Adrenal gland (tissue), 9 donors: ENCODE measurements at regions not wholly inside any gene's neighbourhood (a gene's known extent, or its start where the extent isn't known, plus 50 kb on each side); places are given as distances from the start of the nearest gene placed in this dataset.

Source experiments
- DNase-seq, 7 donors: peaks; one replicate each; pipeline ENCODE4 v3.0.0-alpha.2; 2019 to 2020
- H3K27ac ChIP-seq, 5 donors: fragments of 200-600 bp; sonication (generic) in 4 of 5; 1 replicate in 3 of 5; 2 replicates in 2 of 5; pipeline versions ENCODE4 v1.5.1 to v1.8.0; 2016 to 2020; ENCODE audit warnings: mild to moderate bottlenecking in 1 of 5
- H3K27me3 ChIP-seq: fragments of 200-600 bp; 2 replicates; pipeline ENCODE4 v1.8.0; 2021
- H3K36me3 ChIP-seq, 2 donors: fragments of 200-600 bp; replicated peaks in 1 of 2; 1 replicate in 1 of 2; 2 replicates in 1 of 2; pipeline versions ENCODE4 v1.5.1 to v1.8.0; 2018 to 2022
- H3K4me1 ChIP-seq, 2 donors: fragments of 200-600 bp; replicated peaks in 1 of 2; 1 replicate in 1 of 2; 2 replicates in 1 of 2; pipeline versions ENCODE4 v1.5.1 to v1.8.0; 2018 to 2021
- H3K4me3 ChIP-seq, 4 donors: fragments of 200-600 bp; sonication (generic) in 3 of 4; one replicate each; pipeline ENCODE4 v1.5.1; 2016 to 2018
- H3K9me3 ChIP-seq, 3 donors: fragments of 200-600 bp; sonication (generic) in 1 of 3; replicated peaks in 1 of 3; 1 replicate in 2 of 3; 2 replicates in 1 of 3; pipeline versions ENCODE4 v1.5.1 to v1.8.0; 2016 to 2021
- POLR2A ChIP-seq, 2 donors: fragments of 450-650 bp; IDR thresholded peaks; one replicate each; pipeline ENCODE4 v1.6.1; 2017; ENCODE audit warnings: antibody characterized with exemption in 2 of 2, mild to moderate bottlenecking in 2 of 2, moderate library complexity in 1 of 2
- WGBS, 4 donors: extraction: QIAGEN DNeasy Blood & Tissue Kit in 2 of 4; methylation state at CpG; one replicate each; pipeline versions ENCODE4 v1.1.5 to v1.1.7; 2013 to 2017; 5-methylcytosine and 5-hydroxymethylcytosine counted together
- intact Hi-C, 2 donors: fragments of 100-400 bp; cut with DNase I; formaldehyde crosslinking; loops; one replicate each; pipeline versions ENCODE4 v1.14.1 to v1.15.0; 2022 to 2023
- TF ChIP-seq, protein P1 (sequence below), 6 experiments: fragments of 450-650 bp in 4 of 6; fragments of 200-600 bp in 2 of 6; sonication (generic) in 1 of 6; IDR thresholded peaks; 1 replicate in 5 of 6; 2 replicates in 1 of 6; pipeline versions ENCODE4 v1.5.1 to v1.8.0; 2016 to 2021; ENCODE audit warnings: antibody characterized with exemption in 6 of 6, mild to moderate bottlenecking in 2 of 6, moderate library complexity in 1 of 6
- donor health status: healthy with polysubstance abuse.
- donor health status: Bipolar disorder and iron deficiency.
- donor health status: DM: yes; HTN: yes; CAD: no.
- donor health status: DM: no; HTN: no; CAD: no.
- donor health status: DM: no; HTN: no; CAD: no.

DNA sequence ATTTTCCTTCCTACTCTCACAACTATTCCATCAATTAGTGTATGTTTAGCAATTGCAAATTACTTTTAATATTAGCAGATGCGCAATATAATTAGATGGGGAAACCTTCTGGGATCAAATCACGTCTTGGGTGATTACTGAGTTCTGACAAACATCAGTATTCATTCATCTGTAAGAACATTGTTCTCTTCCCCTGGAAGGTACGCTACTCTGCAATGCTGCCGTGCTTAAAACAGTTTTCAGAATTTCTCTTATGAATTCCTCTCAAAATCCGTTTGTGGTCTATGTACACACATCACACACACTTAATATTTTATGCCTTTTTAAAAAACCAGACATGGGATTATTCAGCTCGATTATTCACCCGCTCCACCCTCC, 237.5 kb upstream of the NEBL start:
- no peak for DNase-seq
- 80 to 85% (median 83%) methylated on average over 7 of the region's 7 CpGs for WGBS, 4 donors
- H3K4me1 ChIP-seq = no peaks in the 10 kb centered on the region
- no peak for TF ChIP-seq POLR2A (IDR thresholded peaks at IDR 0.05)
- TF ChIP-seq, protein P1, sequence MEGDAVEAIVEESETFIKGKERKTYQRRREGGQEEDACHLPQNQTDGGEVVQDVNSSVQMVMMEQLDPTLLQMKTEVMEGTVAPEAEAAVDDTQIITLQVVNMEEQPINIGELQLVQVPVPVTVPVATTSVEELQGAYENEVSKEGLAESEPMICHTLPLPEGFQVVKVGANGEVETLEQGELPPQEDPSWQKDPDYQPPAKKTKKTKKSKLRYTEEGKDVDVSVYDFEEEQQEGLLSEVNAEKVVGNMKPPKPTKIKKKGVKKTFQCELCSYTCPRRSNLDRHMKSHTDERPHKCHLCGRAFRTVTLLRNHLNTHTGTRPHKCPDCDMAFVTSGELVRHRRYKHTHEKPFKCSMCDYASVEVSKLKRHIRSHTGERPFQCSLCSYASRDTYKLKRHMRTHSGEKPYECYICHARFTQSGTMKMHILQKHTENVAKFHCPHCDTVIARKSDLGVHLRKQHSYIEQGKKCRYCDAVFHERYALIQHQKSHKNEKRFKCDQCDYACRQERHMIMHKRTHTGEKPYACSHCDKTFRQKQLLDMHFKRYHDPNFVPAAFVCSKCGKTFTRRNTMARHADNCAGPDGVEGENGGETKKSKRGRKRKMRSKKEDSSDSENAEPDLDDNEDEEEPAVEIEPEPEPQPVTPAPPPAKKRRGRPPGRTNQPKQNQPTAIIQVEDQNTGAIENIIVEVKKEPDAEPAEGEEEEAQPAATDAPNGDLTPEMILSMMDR (IDR thresholded peaks at IDR 0.05) = no peak
- no peak overlapping the region for H3K27ac ChIP-seq
- H3K27me3 ChIP-seq = no peaks in the 10 kb centered on the region
- intact Hi-C loops = no loop called here
- H3K9me3 ChIP-seq = no peaks in the 10 kb centered on the region
- H3K36me3 ChIP-seq = no peaks in the 10 kb centered on the region
- no peak overlapping the region for H3K4me3 ChIP-seq

DNA sequence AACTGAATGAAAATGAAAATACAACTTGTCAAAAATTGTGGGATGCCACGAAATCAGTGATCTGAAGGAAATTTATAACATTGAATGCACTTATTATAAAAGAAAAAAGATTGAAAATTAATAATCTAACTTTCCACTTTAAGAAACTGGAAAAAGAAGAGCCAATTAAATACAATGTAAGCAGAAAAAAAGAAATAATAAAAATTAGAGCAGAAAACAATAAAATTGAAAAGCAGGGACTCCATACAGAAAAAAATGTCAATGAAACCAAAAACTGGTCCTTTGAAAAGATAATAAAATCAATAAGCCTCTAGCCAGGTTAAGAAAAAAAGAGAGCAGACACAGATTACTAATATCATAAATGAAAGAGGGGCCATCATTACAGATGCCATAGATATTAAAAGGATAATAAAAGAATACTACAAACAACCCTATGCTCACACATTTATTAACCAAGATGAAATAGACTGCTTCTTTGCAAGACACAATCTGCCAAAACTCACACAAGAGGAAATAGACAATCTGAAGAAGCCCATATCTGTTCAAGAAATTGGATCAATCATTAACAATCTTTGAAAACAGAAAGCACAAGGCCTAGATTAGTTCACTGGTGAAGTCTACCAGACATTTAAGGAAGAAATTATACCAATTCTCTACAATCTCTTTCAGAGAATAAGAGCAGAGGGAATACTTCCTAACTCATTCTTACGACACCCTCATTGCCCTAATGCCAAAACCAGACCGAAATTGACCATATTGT, 233.8 kb upstream of the NEBL start:
- 84 to 87% (median 85%) methylated on average over 3 of the region's 3 CpGs for WGBS, 4 donors
- no peak overlapping the region for H3K27ac ChIP-seq
- no peaks in the 10 kb centered on the region for H3K4me1 ChIP-seq
- H3K36me3 ChIP-seq = no peaks in the 10 kb centered on the region
- no peaks in the 10 kb centered on the region for H3K27me3 ChIP-seq
- DNase-seq = no peak
- TF ChIP-seq, protein P1 (IDR thresholded peaks at IDR 0.05) = no peak
- no peak for TF ChIP-seq POLR2A (IDR thresholded peaks at IDR 0.05)
- H3K4me3 ChIP-seq = no peak overlapping the region
- no peaks in the 10 kb centered on the region for H3K9me3 ChIP-seq
- intact Hi-C loops = no loop called here

DNA sequence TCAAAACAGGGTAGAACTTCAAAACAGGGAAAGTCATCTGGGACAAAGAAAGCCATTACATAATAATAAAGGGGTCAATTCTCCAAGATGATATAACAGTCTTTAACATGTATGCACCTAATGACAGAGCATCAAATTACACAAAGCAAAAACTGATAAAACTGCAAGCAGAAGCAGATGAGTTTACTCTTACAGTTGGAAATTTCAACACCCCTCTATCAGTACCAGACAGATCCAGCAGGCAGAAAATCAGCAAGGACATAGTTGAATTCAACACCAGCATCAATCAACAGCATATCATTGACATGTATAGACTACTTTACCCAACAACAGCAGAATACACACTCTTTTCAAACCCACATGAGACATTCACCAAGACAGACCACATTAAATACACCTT, 233.0 kb upstream of the NEBL start:
- intact Hi-C loops = no loop called here
- TF ChIP-seq, protein P1 (IDR thresholded peaks at IDR 0.05) = no peak
- no peak for TF ChIP-seq POLR2A (IDR thresholded peaks at IDR 0.05)

DNA sequence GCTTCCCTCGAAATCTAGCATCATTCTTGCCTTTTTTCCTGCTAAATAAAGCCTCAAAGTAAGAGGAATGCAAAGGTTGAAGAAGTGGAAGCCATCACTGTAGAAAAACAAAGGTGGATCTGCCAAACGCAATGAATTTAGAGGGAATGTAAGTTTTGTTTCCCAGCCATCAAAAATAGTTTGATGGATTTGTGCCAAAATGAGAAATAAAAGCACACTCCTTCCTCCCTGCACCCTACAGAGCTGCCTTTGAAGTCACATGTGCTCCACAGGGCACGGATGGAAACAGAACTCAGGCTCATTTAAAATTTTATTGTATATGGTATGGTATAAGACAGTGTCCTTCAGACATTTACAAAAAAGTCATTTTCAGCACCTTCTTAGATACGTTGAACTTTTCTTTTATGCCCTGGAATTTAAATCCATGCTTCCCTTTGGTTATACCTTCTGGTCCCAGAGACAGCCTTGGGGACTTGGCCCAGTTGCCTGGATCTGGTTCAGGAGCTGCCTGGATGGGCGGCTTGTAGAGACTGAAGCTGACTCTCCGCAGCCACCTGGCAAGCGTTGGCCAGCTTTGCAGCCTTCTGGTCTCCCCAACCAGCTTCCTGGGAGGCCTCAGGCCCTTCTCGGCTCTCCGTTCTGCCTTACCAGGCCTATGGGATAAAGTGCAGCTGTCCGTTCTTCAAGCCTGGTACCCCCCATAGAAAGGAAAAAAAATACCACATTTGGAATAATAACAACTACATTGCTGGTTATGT, 228.5 kb upstream of the NEBL start:
- TF ChIP-seq, protein P1 (IDR thresholded peaks at IDR 0.05) = no peak
- no peak for TF ChIP-seq POLR2A (IDR thresholded peaks at IDR 0.05)
- H3K4me3 ChIP-seq = no peak overlapping the region
- no peaks in the 10 kb centered on the region for H3K9me3 ChIP-seq
- no peak overlapping the region for H3K27ac ChIP-seq
- no peaks in the 10 kb centered on the region for H3K27me3 ChIP-seq
- WGBS, 4 donors = 76 to 81% (median 78%) methylated on average over 10 of the region's 10 CpGs
- no peak for DNase-seq
- H3K4me1 ChIP-seq = no peaks in the 10 kb centered on the region
- no peaks in the 10 kb centered on the region for H3K36me3 ChIP-seq
- intact Hi-C loops = no loop called here

More for the DNA sequence above, 233.0 kb upstream of the NEBL start:
- no peak for DNase-seq
- Histone ChIP-seq H3K27ac (no peak overlapping the region), H3K36me3 (no peaks in the 10 kb centered on the region), H3K27me3 (no peaks in the 10 kb centered on the region), H3K4me3 (no peak overlapping the region), H3K4me1 (no peaks in the 10 kb centered on the region), H3K9me3 (no peaks in the 10 kb centered on the region)
